Fibroblast of mammary gland (primary cell): ENCODE measurements at regions not wholly inside any gene's neighbourhood (a gene's known extent, or its start where the extent isn't known, plus 50 kb on each side); places are given as distances from the start of the nearest gene placed in this dataset.

ENCODE experiments used
- DNase-seq: peaks from one replicate; pipeline ENCODE4 v3.0.0-alpha.2; 2010; ENCODE audit warnings: low read depth
- H3K4me3 ChIP-seq: 2 replicates; pipeline ENCODE4 v1.5.1; 2011; ENCODE audit warnings: low read depth, mild to moderate bottlenecking, low read length, moderate library complexity; ENCODE audit not compliant: control insufficient read depth
- CTCF ChIP-seq: conservative IDR thresholded peaks from 2 replicates; pipeline ENCODE4 v1.5.1; 2011; ENCODE audit warnings: low read depth, low read length, inconsistent platforms; ENCODE audit not compliant: control insufficient read depth, insufficient read depth

DNA sequence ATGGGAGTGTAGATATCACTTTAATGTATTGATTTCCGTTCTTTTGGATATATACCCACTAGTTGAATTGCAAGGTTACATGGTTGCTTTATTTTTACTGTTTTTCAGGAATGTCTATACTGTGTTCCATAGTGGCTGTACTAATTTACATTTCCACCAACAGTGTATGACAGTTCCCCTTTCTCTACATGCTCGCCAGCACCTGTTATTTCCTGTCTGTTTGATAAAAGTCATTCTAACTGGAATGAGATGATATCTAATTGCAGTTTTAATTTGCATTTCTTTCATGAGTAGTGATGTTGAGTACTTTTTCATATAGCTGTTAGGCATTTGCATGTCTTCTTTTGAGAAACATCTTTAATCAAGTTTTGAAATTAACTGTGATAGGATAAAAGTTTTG lies 818.6 kb downstream of the SLITRK6 start:
- H3K4me3 ChIP-seq: no peak overlapping the region
- DNase-seq: no peak
- no peak for TF ChIP-seq CTCF

DNA sequence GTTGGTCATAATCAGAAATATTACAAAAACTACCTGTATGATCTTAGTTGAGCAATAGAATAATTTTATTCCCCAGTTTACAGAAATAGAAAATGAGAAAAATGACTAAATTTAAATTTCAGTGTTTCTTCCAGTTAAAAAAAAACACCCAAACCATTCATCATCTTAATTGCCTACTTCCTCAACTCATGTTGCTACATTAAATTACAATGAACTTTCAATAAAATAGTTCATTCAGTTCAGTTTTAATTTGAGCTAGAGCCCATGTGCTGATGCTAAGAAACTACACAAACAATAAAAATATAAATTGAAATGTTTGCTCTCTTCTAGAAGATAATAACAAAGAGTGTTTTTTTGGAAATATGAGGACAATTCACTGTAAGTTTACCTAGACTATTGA lies 820.4 kb downstream of the SLITRK6 start:
- no peak for TF ChIP-seq CTCF
- DNase-seq: no peak

DNA sequence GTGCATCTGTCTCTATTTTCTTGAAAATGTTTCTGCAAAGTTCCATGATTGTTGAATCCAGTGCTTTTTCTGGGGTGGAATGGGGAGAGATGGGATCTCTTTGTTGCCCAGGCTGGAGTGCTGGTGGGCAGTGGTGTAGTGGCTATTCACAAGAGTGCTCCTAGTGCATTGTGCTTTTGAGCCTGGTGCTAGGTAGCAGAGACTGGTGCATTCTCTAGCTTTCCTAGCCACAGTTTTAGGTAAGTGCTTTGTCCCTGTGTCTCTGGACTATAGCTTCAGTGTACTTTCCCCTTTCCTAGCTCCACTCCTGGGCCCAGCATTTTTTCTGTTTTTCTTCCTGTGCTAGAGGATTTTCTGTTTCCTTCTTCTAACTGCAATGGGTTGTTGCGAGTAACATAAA lies 825.6 kb downstream of the SLITRK6 start:
- H3K4me3 ChIP-seq: no peak overlapping the region
- no peak for TF ChIP-seq CTCF
- DNase-seq: no peak

More for the DNA sequence above, 820.4 kb downstream of the SLITRK6 start:
- no peak overlapping the region for H3K4me3 ChIP-seq

DNA sequence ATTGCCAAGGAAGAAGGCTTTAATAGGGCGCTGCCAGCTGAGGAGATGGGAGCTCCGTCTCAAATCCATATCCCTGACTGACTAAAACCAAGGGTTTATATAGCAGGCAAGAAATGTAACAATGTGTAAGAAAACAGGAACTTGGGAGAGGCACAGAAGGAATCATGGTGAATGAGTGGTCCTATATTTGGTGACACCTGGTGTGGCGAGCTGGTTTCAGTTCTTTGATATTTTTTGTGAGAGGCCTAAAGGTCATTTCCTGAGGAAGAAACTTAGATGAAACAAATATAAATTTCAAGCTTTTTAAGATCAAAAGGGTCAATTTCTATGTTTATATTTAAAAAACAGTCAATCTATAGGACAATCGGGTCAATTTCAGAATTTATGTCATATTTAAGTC lies 826.3 kb downstream of the SLITRK6 start:
- no peak for DNase-seq
- H3K4me3 ChIP-seq: no peak overlapping the region
- no peak for TF ChIP-seq CTCF

GRCh38 chr13:84962849-84963248 lies 836.4 kb downstream of the SLITRK6 start:
- no peak for TF ChIP-seq CTCF
- no peak overlapping the region for H3K4me3 ChIP-seq
- no peak for DNase-seq

GRCh38 chr13:84962141-84962750 lies 837.0 kb downstream of the SLITRK6 start:
- no peak for DNase-seq
- H3K4me3 ChIP-seq: no peak overlapping the region
- no peak for TF ChIP-seq CTCF

DNA sequence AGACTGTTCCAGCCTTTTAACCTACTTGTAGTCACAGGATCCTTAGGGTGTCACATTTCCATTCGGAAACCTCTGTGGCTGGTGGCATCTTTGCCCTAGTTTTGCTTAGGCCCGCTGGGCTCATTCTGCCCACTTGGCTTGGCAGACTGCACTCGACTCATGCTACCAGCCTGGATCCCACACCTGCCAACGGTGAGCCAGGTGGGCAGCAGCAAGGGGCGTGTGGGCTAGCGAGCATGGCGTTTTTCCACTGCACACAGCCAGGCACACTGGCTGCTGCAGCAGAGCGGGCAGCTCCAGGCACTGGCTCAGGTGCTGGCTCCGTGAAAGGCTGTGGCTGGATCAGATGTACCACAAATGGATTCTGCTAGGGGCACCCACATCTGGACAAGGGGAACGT lies 838.2 kb downstream of the SLITRK6 start:
- DNase-seq: no peak
- TF ChIP-seq CTCF: no peak
- H3K4me3 ChIP-seq: no peak overlapping the region
